Stimulated activated CD8-positive, alpha-beta memory T cell treated with anti-CD3 and anti-CD28 coated beads, Interleukin-4, amount 100 ng/mL, for 48 hours (primary cell): ENCODE measurements at regions not wholly inside any gene's neighbourhood (a gene's known extent, or its start where the extent isn't known, plus 50 kb on each side); places are given as distances from the start of the nearest gene placed in this dataset.
"Not testable (repeated sequence)": the region's sequence is repeated elsewhere in the genome, so short reads cannot be mapped to it uniquely, and the experiment has no call there.

Experiments
- DNase-seq: peaks from one replicate; pipeline ENCODE4 v3.0.0-alpha.2; 2020

GRCh38 chr4:132386130-132386529 is 763.0 kb upstream of the PCDH10 start:
- DNase-seq: no peak

GRCh38 chr4:132387060-132387459 is 762.0 kb upstream of the PCDH10 start:
- no peak for DNase-seq

GRCh38 chr4:132395561-132395960 is 753.5 kb upstream of the PCDH10 start:
- DNase-seq: no peak

GRCh38 chr4:132396636-132397035 is 752.5 kb upstream of the PCDH10 start:
- no peak for DNase-seq

- DNase-seq: no peak
Observed at GRCh38 chr4:132417220-132417619, 731.9 kb upstream of the PCDH10 start.

- DNase-seq: no peak
Observed at GRCh38 chr4:132427125-132427524, 722.0 kb upstream of the PCDH10 start.

- DNase-seq: no peak
Observed at GRCh38 chr4:132437117-132437516, 712.0 kb upstream of the PCDH10 start.

- no peak for DNase-seq
Observed at GRCh38 chr4:132445386-132445785, 703.7 kb upstream of the PCDH10 start.

GRCh38 chr4:132457987-132458386 is 691.1 kb upstream of the PCDH10 start:
- not testable (repeated sequence) for DNase-seq

GRCh38 chr4:132479543-132479942 is 669.6 kb upstream of the PCDH10 start:
- DNase-seq: no peak

GRCh38 chr4:132488555-132488954 is 660.5 kb upstream of the PCDH10 start:
- DNase-seq: no peak

GRCh38 chr4:132493476-132493875 is 655.6 kb upstream of the PCDH10 start:
- DNase-seq: no peak

GRCh38 chr4:132495267-132495812 is 653.8 kb upstream of the PCDH10 start:
- DNase-seq: not testable (repeated sequence)

- DNase-seq: no peak
Observed at GRCh38 chr4:132498215-132498614, 650.9 kb upstream of the PCDH10 start.

- no peak for DNase-seq
Observed at GRCh38 chr4:132502096-132502552, 647.0 kb upstream of the PCDH10 start.

- DNase-seq: no peak
Observed at GRCh38 chr4:132504438-132504837, 644.7 kb upstream of the PCDH10 start.

- DNase-seq: no peak
Observed at GRCh38 chr4:132506568-132506967, 642.5 kb upstream of the PCDH10 start.

- DNase-seq: no peak
Observed at GRCh38 chr4:132513491-132513890, 635.6 kb upstream of the PCDH10 start.

GRCh38 chr4:132526652-132527051 is 622.4 kb upstream of the PCDH10 start:
- no peak for DNase-seq

GRCh38 chr4:132527817-132528216 is 621.3 kb upstream of the PCDH10 start:
- DNase-seq: no peak

- DNase-seq: no peak
Observed at GRCh38 chr4:132530861-132531260, 618.2 kb upstream of the PCDH10 start.

- no peak for DNase-seq
Observed at GRCh38 chr4:132540268-132540667, 608.8 kb upstream of the PCDH10 start.

GRCh38 chr4:132540797-132541196 is 608.3 kb upstream of the PCDH10 start:
- DNase-seq: no peak

GRCh38 chr4:132542228-132542627 is 606.9 kb upstream of the PCDH10 start:
- no peak for DNase-seq

- DNase-seq: no peak
Observed at GRCh38 chr4:132548463-132548862, 600.6 kb upstream of the PCDH10 start.

GRCh38 chr4:132556316-132556715 is 592.8 kb upstream of the PCDH10 start:
- DNase-seq: no peak
